ENCODE measurements at regions not wholly inside any gene's neighbourhood (a gene's known extent, or its start where the extent isn't known, plus 50 kb on each side); places are given as distances from the start of the nearest gene placed in this dataset.

- TF ChIP-seq CTCF (IDR thresholded peaks at IDR 0.05; ENCODE audit: borderline replicate concordance, extremely low read depth, low read length, poor library complexity, severe bottlenecking) (no peak), EZH2 (IDR thresholded peaks at IDR 0.05; ENCODE audit: borderline replicate concordance, low read depth, low read length, severe bottlenecking) (no peak)
- peaks cover 2% of the 10 kb centered on the region for H3K27me3 ChIP-seq (ENCODE audit: insufficient read depth, low read length, poor library complexity)
- H3K4me1 ChIP-seq (ENCODE audit: insufficient read depth, low read length): no peaks in the 10 kb centered on the region
- H3K4me2 ChIP-seq (ENCODE audit: insufficient read depth, low read length): no peak overlapping the region
- H3K79me2 ChIP-seq (ENCODE audit: insufficient read depth, low read length): no peaks in the 10 kb centered on the region
- no peaks in the 10 kb centered on the region for H4K20me1 ChIP-seq (ENCODE audit: insufficient read depth, low read length)
- H3K4me3 ChIP-seq (ENCODE audit: low read depth in 1 of 2, low read length in 2 of 2): no peak overlapping the region
- H3K36me3 ChIP-seq (ENCODE audit: insufficient read depth, low read length): no peaks in the 10 kb centered on the region
- no peaks in the 10 kb centered on the region for H3K9me3 ChIP-seq (ENCODE audit: insufficient read depth, low read length, severe bottlenecking)
- no peak overlapping the region for H3K27ac ChIP-seq (ENCODE audit: low read length)
- ATAC-seq (ENCODE audit: insufficient read depth, low read depth): no peak
- no peak overlapping the region for H2AFZ ChIP-seq (ENCODE audit: low read depth, low read length)
- no peak for DNase-seq
- no peak overlapping the region for H3K9ac ChIP-seq (ENCODE audit: low read depth, low read length)
Measured at GRCh38 chr5:145230781-145231180, 604.4 kb downstream of the PRELID2 start.

GRCh38 chr5:145228564-145228963, 606.6 kb downstream of the PRELID2 start:
- no peak overlapping the region for H3K27ac ChIP-seq (ENCODE audit: low read length)
- H3K4me1 ChIP-seq (ENCODE audit: insufficient read depth, low read length): no peaks in the 10 kb centered on the region
- no peak for ATAC-seq (ENCODE audit: insufficient read depth, low read depth)
- H2AFZ ChIP-seq (ENCODE audit: low read depth, low read length): no peak overlapping the region
- H3K4me2 ChIP-seq (ENCODE audit: insufficient read depth, low read length): no peak overlapping the region
- H3K36me3 ChIP-seq (ENCODE audit: insufficient read depth, low read length): no peaks in the 10 kb centered on the region
- no peak for DNase-seq
- no peaks in the 10 kb centered on the region for H3K79me2 ChIP-seq (ENCODE audit: insufficient read depth, low read length)
- peaks cover 2% of the 10 kb centered on the region for H3K27me3 ChIP-seq (ENCODE audit: insufficient read depth, low read length, poor library complexity)
- no peaks in the 10 kb centered on the region for H3K9me3 ChIP-seq (ENCODE audit: insufficient read depth, low read length, severe bottlenecking)
- no peak overlapping the region for H3K4me3 ChIP-seq (ENCODE audit: low read depth in 1 of 2, low read length in 2 of 2)
- no peak overlapping the region for H3K9ac ChIP-seq (ENCODE audit: low read depth, low read length)
- no peaks in the 10 kb centered on the region for H4K20me1 ChIP-seq (ENCODE audit: insufficient read depth, low read length)
- no peak for TF ChIP-seq CTCF (IDR thresholded peaks at IDR 0.05; ENCODE audit: borderline replicate concordance, extremely low read depth, low read length, poor library complexity, severe bottlenecking)
- TF ChIP-seq EZH2 (IDR thresholded peaks at IDR 0.05; ENCODE audit: borderline replicate concordance, low read depth, low read length, severe bottlenecking): no peak

DNA sequence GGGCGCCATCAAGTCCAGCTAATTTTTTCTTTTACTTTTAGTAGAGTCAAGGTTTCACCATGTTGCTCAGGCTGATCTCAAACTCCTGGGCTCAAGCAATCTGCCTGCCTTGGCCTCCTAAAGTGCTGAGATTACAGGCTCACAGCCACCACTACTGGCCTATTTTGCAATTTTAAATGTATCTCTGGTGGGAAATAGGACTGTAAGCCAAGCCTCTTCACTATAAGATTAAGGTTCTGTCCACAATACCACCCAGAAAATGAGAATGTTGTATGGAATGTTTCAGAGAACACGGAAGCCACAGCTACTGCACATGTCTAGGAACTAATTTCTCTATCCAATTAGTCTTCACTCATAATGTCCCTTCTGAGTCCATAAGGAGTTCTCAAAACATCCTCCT, 607.3 kb downstream of the PRELID2 start:
- H3K4me2 ChIP-seq (ENCODE audit: insufficient read depth, low read length): no peak overlapping the region
- no peak overlapping the region for H2AFZ ChIP-seq (ENCODE audit: low read depth, low read length)
- H3K4me1 ChIP-seq (ENCODE audit: insufficient read depth, low read length): no peaks in the 10 kb centered on the region
- DNase-seq (no peak), ATAC-seq (ENCODE audit: insufficient read depth, low read depth) (no peak)
- H3K36me3 ChIP-seq (ENCODE audit: insufficient read depth, low read length): no peaks in the 10 kb centered on the region
- no peak overlapping the region for H3K4me3 ChIP-seq (ENCODE audit: low read depth in 1 of 2, low read length in 2 of 2)
- H3K27ac ChIP-seq (ENCODE audit: low read length): no peak overlapping the region
- no peak for TF ChIP-seq EZH2 (IDR thresholded peaks at IDR 0.05; ENCODE audit: borderline replicate concordance, low read depth, low read length, severe bottlenecking)
- no peak for TF ChIP-seq CTCF (IDR thresholded peaks at IDR 0.05; ENCODE audit: borderline replicate concordance, extremely low read depth, low read length, poor library complexity, severe bottlenecking)
- no peaks in the 10 kb centered on the region for H3K9me3 ChIP-seq (ENCODE audit: insufficient read depth, low read length, severe bottlenecking)
- H3K27me3 ChIP-seq (ENCODE audit: insufficient read depth, low read length, poor library complexity): no peaks in the 10 kb centered on the region
- H3K79me2 ChIP-seq (ENCODE audit: insufficient read depth, low read length): no peaks in the 10 kb centered on the region
- no peak overlapping the region for H3K9ac ChIP-seq (ENCODE audit: low read depth, low read length)
- no peaks in the 10 kb centered on the region for H4K20me1 ChIP-seq (ENCODE audit: insufficient read depth, low read length)

- H3K27me3 ChIP-seq (ENCODE audit: insufficient read depth, low read length, poor library complexity): no peaks in the 10 kb centered on the region
Measured at GRCh38 chr5:145226726-145227125, 608.4 kb downstream of the PRELID2 start.

More at GRCh38 chr5:145226726-145227125, 608.4 kb downstream of the PRELID2 start:
- DNase-seq (no peak), ATAC-seq (ENCODE audit: insufficient read depth, low read depth) (no peak)
- Histone ChIP-seq H3K36me3 (ENCODE audit: insufficient read depth, low read length) (no peaks in the 10 kb centered on the region), H3K4me1 (ENCODE audit: insufficient read depth, low read length) (no peaks in the 10 kb centered on the region), H3K4me3 (ENCODE audit: low read depth in 1 of 2, low read length in 2 of 2) (no peak overlapping the region), H3K27ac (ENCODE audit: low read length) (no peak overlapping the region), H3K9ac (ENCODE audit: low read depth, low read length) (no peak overlapping the region), H3K79me2 (ENCODE audit: insufficient read depth, low read length) (no peaks in the 10 kb centered on the region), H3K4me2 (ENCODE audit: insufficient read depth, low read length) (no peak overlapping the region), H2AFZ (ENCODE audit: low read depth, low read length) (no peak overlapping the region), H3K9me3 (ENCODE audit: insufficient read depth, low read length, severe bottlenecking) (no peaks in the 10 kb centered on the region), H4K20me1 (ENCODE audit: insufficient read depth, low read length) (no peaks in the 10 kb centered on the region)
- TF ChIP-seq CTCF (IDR thresholded peaks at IDR 0.05; ENCODE audit: borderline replicate concordance, extremely low read depth, low read length, poor library complexity, severe bottlenecking) (no peak), EZH2 (IDR thresholded peaks at IDR 0.05; ENCODE audit: borderline replicate concordance, low read depth, low read length, severe bottlenecking) (no peak)
